Tibial nerve (tissue), 4 donors: ENCODE measurements at regions not wholly inside any gene's neighbourhood (a gene's known extent, or its start where the extent isn't known, plus 50 kb on each side); places are given as distances from the start of the nearest gene placed in this dataset.

Source experiments
- DNase-seq, 2 donors: peaks; one replicate each; pipeline ENCODE4 v3.0.0-alpha.2; 2019; ENCODE audit warnings: low spot score in 2 of 2
- H3K27ac ChIP-seq, 4 donors: fragments of 200-600 bp; sonication (generic) in 3 of 4; one replicate each; pipeline ENCODE4 v1.5.1; 2017 to 2019; ENCODE audit warnings: mild to moderate bottlenecking in 1 of 4
- H3K27me3 ChIP-seq, 2 donors: fragments of 200-600 bp; sonication (generic) in 1 of 2; one replicate each; pipeline versions ENCODE4 v1.5.1 to v1.6.0; 2017 to 2019
- H3K36me3 ChIP-seq, 3 donors: fragments of 200-600 bp; sonication (generic); one replicate each; pipeline ENCODE4 v1.5.1; 2018 to 2019
- H3K4me1 ChIP-seq, 4 donors: fragments of 200-600 bp; sonication (generic) in 3 of 4; one replicate each; pipeline ENCODE4 v1.5.1; 2017 to 2019
- H3K4me3 ChIP-seq, 4 donors: fragments of 200-600 bp; sonication (generic) in 3 of 4; one replicate each; pipeline ENCODE4 v1.5.1; 2017 to 2019; ENCODE audit warnings: mild to moderate bottlenecking in 1 of 4, moderate library complexity in 1 of 4
- H3K9me3 ChIP-seq, 4 donors: fragments of 200-600 bp; sonication (generic) in 3 of 4; one replicate each; pipeline ENCODE4 v1.5.1; 2017 to 2019
- EP300 ChIP-seq, 2 donors: sonication (generic); formaldehyde crosslinking; IDR thresholded peaks; one replicate each; pipeline ENCODE4 v1.6.1; 2017; ENCODE audit warnings: antibody characterized with exemption in 2 of 2, mild to moderate bottlenecking in 1 of 2
- POLR2A ChIP-seq, 2 donors: fragments of 450-650 bp; IDR thresholded peaks; one replicate each; pipeline ENCODE4 v1.6.1; 2017; ENCODE audit warnings: antibody characterized with exemption in 2 of 2, mild to moderate bottlenecking in 2 of 2, moderate library complexity in 2 of 2
- WGBS, 2 donors: methylation state at CpG; one replicate each; pipeline ENCODE4 v1.1.5; 2018; 5-methylcytosine and 5-hydroxymethylcytosine counted together
- TF ChIP-seq, protein P1 (sequence below), 5 experiments: fragments of 200-600 bp in 3 of 5; fragments of 450-650 bp in 2 of 5; sonication (generic) in 3 of 5; IDR thresholded peaks; one replicate each; pipeline ENCODE4 v1.5.1; 2016 to 2019; ENCODE audit warnings: antibody characterized with exemption in 5 of 5, mild to moderate bottlenecking in 3 of 5, moderate library complexity in 2 of 5

DNA sequence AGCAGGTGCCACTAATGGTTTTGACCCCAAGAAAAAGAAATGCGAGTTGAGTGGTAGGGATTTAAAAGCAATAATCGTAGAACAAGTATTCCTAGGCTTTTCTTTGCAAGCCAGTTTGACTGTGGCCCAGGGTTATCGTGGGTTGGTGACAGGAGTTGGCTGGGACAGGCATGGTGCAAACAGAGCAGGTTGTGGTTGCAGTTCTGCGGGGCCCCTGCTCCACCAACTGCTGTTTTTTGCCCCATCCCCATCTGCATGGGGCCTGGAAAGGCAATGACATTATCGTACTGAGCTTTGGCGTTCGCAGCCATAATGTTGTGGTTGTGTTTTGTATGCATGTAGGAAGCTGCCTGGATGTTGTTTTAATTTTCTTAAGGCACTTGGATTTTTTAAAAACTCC lies 274.0 kb downstream of the TSN start:
- peaks cover 0 to 7% (median 0%) of the 10 kb centered on the region in 4 donors for H3K4me1 ChIP-seq
- TF ChIP-seq EP300 (IDR thresholded peaks at IDR 0.05), result no peak
- TF ChIP-seq, protein P1, sequence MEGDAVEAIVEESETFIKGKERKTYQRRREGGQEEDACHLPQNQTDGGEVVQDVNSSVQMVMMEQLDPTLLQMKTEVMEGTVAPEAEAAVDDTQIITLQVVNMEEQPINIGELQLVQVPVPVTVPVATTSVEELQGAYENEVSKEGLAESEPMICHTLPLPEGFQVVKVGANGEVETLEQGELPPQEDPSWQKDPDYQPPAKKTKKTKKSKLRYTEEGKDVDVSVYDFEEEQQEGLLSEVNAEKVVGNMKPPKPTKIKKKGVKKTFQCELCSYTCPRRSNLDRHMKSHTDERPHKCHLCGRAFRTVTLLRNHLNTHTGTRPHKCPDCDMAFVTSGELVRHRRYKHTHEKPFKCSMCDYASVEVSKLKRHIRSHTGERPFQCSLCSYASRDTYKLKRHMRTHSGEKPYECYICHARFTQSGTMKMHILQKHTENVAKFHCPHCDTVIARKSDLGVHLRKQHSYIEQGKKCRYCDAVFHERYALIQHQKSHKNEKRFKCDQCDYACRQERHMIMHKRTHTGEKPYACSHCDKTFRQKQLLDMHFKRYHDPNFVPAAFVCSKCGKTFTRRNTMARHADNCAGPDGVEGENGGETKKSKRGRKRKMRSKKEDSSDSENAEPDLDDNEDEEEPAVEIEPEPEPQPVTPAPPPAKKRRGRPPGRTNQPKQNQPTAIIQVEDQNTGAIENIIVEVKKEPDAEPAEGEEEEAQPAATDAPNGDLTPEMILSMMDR (IDR thresholded peaks at IDR 0.05), result no peak
- no peak for TF ChIP-seq POLR2A (IDR thresholded peaks at IDR 0.05)

DNA sequence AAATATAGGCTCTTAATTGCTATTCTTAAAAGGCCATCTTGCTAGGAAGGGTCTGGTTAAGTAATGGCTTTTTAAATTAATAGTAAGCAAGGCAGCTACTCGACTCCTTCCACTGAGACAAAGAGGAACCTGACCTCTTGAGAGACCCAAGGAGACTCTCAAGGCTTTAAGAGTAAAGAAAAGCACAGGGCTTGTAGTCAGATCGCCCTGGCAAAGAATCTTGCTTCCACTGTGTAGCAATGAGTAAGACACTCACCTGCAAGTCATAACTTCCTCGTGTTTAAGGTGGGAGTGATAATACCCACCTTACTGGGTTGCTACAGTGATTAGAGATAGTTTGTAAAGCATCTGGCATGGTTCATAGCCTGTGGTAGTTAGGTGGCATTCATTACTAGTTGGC lies 274.5 kb downstream of the TSN start:
- Histone ChIP-seq H3K4me1 (peaks cover 0 to 7% (median 0%) of the 10 kb centered on the region in 4 donors), H3K9me3 (no peaks in the 10 kb centered on the region), H3K27ac (no peak overlapping the region), H3K27me3 (no peaks in the 10 kb centered on the region), H3K4me3 (no peak overlapping the region), H3K36me3 (no peaks in the 10 kb centered on the region)
- no peak for TF ChIP-seq POLR2A (IDR thresholded peaks at IDR 0.05)
- no peak for TF ChIP-seq EP300 (IDR thresholded peaks at IDR 0.05)
- TF ChIP-seq, protein P1 (IDR thresholded peaks at IDR 0.05), result no peak
- DNase-seq, result no peak
- WGBS, 2 donors, result 86 to 92% methylated on average over 3 of the region's 3 CpGs

More for the DNA sequence above, 274.0 kb downstream of the TSN start:
- Histone ChIP-seq H3K9me3 (no peaks in the 10 kb centered on the region), H3K36me3 (no peaks in the 10 kb centered on the region), H3K4me3 (no peak overlapping the region), H3K27ac (no peak overlapping the region), H3K27me3 (no peaks in the 10 kb centered on the region)
- no peak for DNase-seq
- 96 to 98% methylated on average over 7 of the region's 7 CpGs for WGBS, 2 donors

DNA sequence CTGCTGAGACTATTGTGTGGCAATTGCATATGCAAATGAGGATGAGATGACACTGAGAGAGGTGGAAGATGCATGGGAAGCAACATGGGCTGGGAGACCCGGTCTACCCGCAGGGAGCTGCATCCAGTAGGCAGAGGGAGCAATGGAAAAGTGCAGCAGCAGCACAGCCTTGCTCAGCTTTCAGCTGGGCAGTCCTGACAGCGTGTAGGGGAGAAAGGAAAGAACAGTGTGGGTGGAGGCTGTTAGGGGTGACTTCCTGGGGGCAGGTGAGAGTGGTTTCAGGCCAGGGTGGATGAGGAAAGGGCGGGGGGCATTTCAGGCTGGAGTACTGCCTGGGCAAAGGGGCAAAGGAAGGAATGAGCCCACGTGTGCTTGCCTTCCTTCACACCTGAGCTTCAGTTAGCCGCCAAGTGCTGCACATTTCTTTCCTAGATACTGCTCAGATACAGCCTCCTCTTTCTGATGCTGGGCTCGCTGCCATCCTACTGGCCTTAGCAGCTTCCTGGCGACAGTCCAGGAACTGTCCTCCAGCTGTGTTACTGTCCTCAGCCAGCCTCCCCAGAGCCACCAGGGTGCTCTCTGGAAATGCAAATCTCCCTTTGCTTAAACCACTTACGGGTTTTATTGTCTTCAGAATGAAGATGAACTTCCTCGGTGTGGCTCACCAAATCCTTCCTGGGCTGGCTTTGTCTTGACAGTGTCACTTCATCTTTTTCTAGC lies 276.3 kb downstream of the TSN start:
- peaks cover 0 to 7% (median 0%) of the 10 kb centered on the region in 4 donors for H3K4me1 ChIP-seq
- 60 to 68% methylated on average over 10 of the region's 10 CpGs for WGBS, 2 donors
- TF ChIP-seq, protein P1 (IDR thresholded peaks at IDR 0.05), result no peak
- no peak for TF ChIP-seq POLR2A (IDR thresholded peaks at IDR 0.05)
- no peak for TF ChIP-seq EP300 (IDR thresholded peaks at IDR 0.05)
- DNase-seq, result no peak
- no peak overlapping the region for H3K4me3 ChIP-seq
- H3K27ac ChIP-seq, result no peak overlapping the region
- H3K9me3 ChIP-seq, result no peaks in the 10 kb centered on the region
- no peaks in the 10 kb centered on the region for H3K36me3 ChIP-seq
- H3K27me3 ChIP-seq, result no peaks in the 10 kb centered on the region

DNA sequence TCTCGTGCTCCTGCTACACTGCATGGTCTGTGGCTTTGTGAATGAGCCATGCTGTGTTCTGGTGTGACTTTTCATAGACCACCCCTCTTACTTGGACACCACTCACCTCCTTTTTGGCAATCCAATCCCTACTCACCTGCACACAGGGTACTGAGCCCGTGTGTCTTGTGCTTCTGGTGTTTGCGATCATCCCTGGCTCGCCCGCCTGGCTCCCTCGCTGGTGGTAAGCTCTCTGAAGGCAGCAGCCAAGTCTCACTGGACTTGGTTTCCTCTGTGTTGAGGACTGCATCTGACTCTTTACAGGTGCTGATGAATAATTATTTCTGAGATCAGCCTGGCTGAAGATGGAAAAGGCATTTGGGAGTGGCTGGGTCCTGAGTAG lies 276.8 kb downstream of the TSN start:
- Histone ChIP-seq H3K4me1 (peaks cover 0 to 7% (median 0%) of the 10 kb centered on the region in 4 donors), H3K9me3 (no peaks in the 10 kb centered on the region), H3K27ac (no peak overlapping the region), H3K4me3 (no peak overlapping the region), H3K36me3 (no peaks in the 10 kb centered on the region), H3K27me3 (no peaks in the 10 kb centered on the region)
- TF ChIP-seq POLR2A (IDR thresholded peaks at IDR 0.05) (no peak), EP300 (IDR thresholded peaks at IDR 0.05) (no peak)
- TF ChIP-seq, protein P1 (IDR thresholded peaks at IDR 0.05), result no peak
- DNase-seq, result no peak
- WGBS, 2 donors, result 88 to 92% methylated on average over 6 of the region's 6 CpGs

DNA sequence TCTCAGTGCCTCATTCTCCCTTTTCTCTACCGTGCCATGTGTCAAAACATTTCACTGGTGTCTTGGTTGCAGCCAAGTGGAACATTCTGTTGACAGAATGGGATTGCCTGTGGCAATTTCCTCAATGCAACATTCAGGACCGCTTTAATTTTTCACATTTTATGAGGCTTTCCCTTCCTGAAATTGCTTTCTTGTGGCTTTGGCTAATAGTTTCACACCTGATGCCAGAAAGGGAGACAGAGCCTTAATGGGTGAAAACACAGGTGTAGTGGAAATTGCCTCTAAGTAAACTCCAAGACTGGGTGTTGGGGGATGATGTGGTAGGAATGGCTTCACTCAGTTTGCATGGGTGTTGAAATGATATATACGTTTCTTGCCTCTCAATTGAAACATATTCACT lies 278.3 kb downstream of the TSN start:
- 69 to 84% methylated on average over 3 of the region's 3 CpGs for WGBS, 2 donors
- DNase-seq, result no peak
- Histone ChIP-seq H3K4me1 (no peaks in the 10 kb centered on the region), H3K36me3 (no peaks in the 10 kb centered on the region), H3K27me3 (no peaks in the 10 kb centered on the region), H3K4me3 (no peak overlapping the region), H3K9me3 (no peaks in the 10 kb centered on the region), H3K27ac (no peak overlapping the region)
- TF ChIP-seq EP300 (IDR thresholded peaks at IDR 0.05), result no peak
- TF ChIP-seq, protein P1 (IDR thresholded peaks at IDR 0.05), result no peak
- TF ChIP-seq POLR2A (IDR thresholded peaks at IDR 0.05), result no peak
